Activated T-helper 2 cell treated with anti-CD3 and anti-CD28 coated beads, Interferon-gamma antibody, Interleukin-2, Interleukin-4, amounts not matched to agents 10 μg/mL and 5 μg/mL and 100 μg/mL, durations not matched to agents 14 hours and 24 hours and 36 hours (primary cell): ENCODE measurements at regions not wholly inside any gene's neighbourhood (a gene's known extent, or its start where the extent isn't known, plus 50 kb on each side); places are given as distances from the start of the nearest gene placed in this dataset.
"Not testable (repeated sequence)": the region's sequence is repeated elsewhere in the genome, so short reads cannot be mapped to it uniquely, and the experiment has no call there.

Experiments used
- DNase-seq: peaks from one replicate; pipeline ENCODE4 v3.0.0; 2021; ENCODE audit warnings: low spot score
- H3K27ac Mint-ChIP-seq: one replicate; pipeline ENCODE4 v1.8.0; 2021; ENCODE audit warnings: mixed read lengths
- H3K27me3 Mint-ChIP-seq: one replicate; pipeline ENCODE4 v1.8.0; 2021; ENCODE audit warnings: low read depth, mixed read lengths
- H3K36me3 Mint-ChIP-seq: one replicate; pipeline ENCODE4 v1.8.0; 2021; ENCODE audit warnings: low read depth, mixed read lengths
- H3K4me1 Mint-ChIP-seq: one replicate; pipeline ENCODE4 v1.8.0; 2021; ENCODE audit warnings: low read depth, mixed read lengths
- H3K4me3 Mint-ChIP-seq: one replicate; pipeline ENCODE4 v1.8.0; 2021; ENCODE audit warnings: low read depth, mild to moderate bottlenecking, moderate library complexity, mixed read lengths
- H3K9me3 Mint-ChIP-seq: one replicate; pipeline ENCODE4 v1.8.0; 2021; ENCODE audit warnings: mixed read lengths
- intact Hi-C: fragments of 100-400 bp; cut with micrococcal nuclease; formaldehyde crosslinking; loops from one replicate; pipeline ENCODE4 v1.15.1; 2023

GRCh38 chr5:173677125-173677672 lies 60.7 kb upstream of the BOD1 start:
- no peaks in the 10 kb centered on the region for H3K27me3 Mint-ChIP-seq
- no peak overlapping the region for H3K27ac Mint-ChIP-seq
- H3K4me1 Mint-ChIP-seq: peaks cover 2% of the 10 kb centered on the region

GRCh38 chr5:173679909-173680630 lies 63.6 kb upstream of the BOD1 start:
- Mint-ChIP-seq H3K36me3 (no peaks in the 10 kb centered on the region), H3K4me3 (no peak overlapping the region), H3K9me3 (no peaks in the 10 kb centered on the region), H3K27ac (no peak overlapping the region), H3K27me3 (no peaks in the 10 kb centered on the region), H3K4me1 (peaks cover 2% of the 10 kb centered on the region)
- intact Hi-C loops: no loop called here
- no peak for DNase-seq

More at GRCh38 chr5:173677125-173677672, 60.7 kb upstream of the BOD1 start:
- H3K4me3 Mint-ChIP-seq: no peak overlapping the region
- H3K36me3 Mint-ChIP-seq: no peaks in the 10 kb centered on the region
- no peak for DNase-seq
- H3K9me3 Mint-ChIP-seq: no peaks in the 10 kb centered on the region
- intact Hi-C loops: no loop called here

- no peak overlapping the region for H3K27ac Mint-ChIP-seq
- H3K9me3 Mint-ChIP-seq: no peaks in the 10 kb centered on the region
- no peaks in the 10 kb centered on the region for H3K36me3 Mint-ChIP-seq
- no peak for DNase-seq
- H3K4me1 Mint-ChIP-seq: peaks cover 2% of the 10 kb centered on the region
- no peak overlapping the region for H3K4me3 Mint-ChIP-seq
- intact Hi-C loops: no loop called here
- H3K27me3 Mint-ChIP-seq: no peaks in the 10 kb centered on the region
Observed at GRCh38 chr5:173680660-173681242, 64.3 kb upstream of the BOD1 start.

GRCh38 chr5:173682313-173682712 lies 65.9 kb upstream of the BOD1 start:
- intact Hi-C loops: no loop called here

GRCh38 chr5:173684535-173684934 lies 68.1 kb upstream of the BOD1 start:
- H3K4me3 Mint-ChIP-seq, intact Hi-C loops, H3K36me3 Mint-ChIP-seq, H3K4me1 Mint-ChIP-seq, H3K27me3 Mint-ChIP-seq, H3K27ac Mint-ChIP-seq, H3K9me3 Mint-ChIP-seq, DNase-seq: not testable (repeated sequence)

More at GRCh38 chr5:173682313-173682712, 65.9 kb upstream of the BOD1 start:
- no peaks in the 10 kb centered on the region for H3K9me3 Mint-ChIP-seq
- H3K4me1 Mint-ChIP-seq: peaks cover 2% of the 10 kb centered on the region
- H3K36me3 Mint-ChIP-seq: no peaks in the 10 kb centered on the region
- DNase-seq: no peak
- no peak overlapping the region for H3K4me3 Mint-ChIP-seq
- no peak overlapping the region for H3K27ac Mint-ChIP-seq
- H3K27me3 Mint-ChIP-seq: no peaks in the 10 kb centered on the region

GRCh38 chr5:173686950-173687349 lies 70.5 kb upstream of the BOD1 start:
- Mint-ChIP-seq H3K27ac (no peak overlapping the region), H3K9me3 (no peaks in the 10 kb centered on the region), H3K36me3 (no peaks in the 10 kb centered on the region), H3K27me3 (no peaks in the 10 kb centered on the region), H3K4me3 (no peak overlapping the region), H3K4me1 (peaks cover 1% of the 10 kb centered on the region)
- no peak for DNase-seq
- intact Hi-C loops: no loop called here

- no peak for DNase-seq
- intact Hi-C loops: no loop called here
- no peaks in the 10 kb centered on the region for H3K9me3 Mint-ChIP-seq
- no peak overlapping the region for H3K27ac Mint-ChIP-seq
- H3K27me3 Mint-ChIP-seq: no peaks in the 10 kb centered on the region
- H3K36me3 Mint-ChIP-seq: no peaks in the 10 kb centered on the region
- H3K4me3 Mint-ChIP-seq: no peak overlapping the region
- H3K4me1 Mint-ChIP-seq: no peaks in the 10 kb centered on the region
Observed at GRCh38 chr5:173688703-173689102, 72.3 kb upstream of the BOD1 start.

- Mint-ChIP-seq H3K4me1 (no peaks in the 10 kb centered on the region), H3K4me3 (no peak overlapping the region), H3K9me3 (no peaks in the 10 kb centered on the region), H3K27me3 (no peaks in the 10 kb centered on the region), H3K36me3 (no peaks in the 10 kb centered on the region), H3K27ac (no peak overlapping the region)
- intact Hi-C loops: no loop called here
- DNase-seq: no peak
Observed at GRCh38 chr5:173689171-173689736, 72.8 kb upstream of the BOD1 start.

- intact Hi-C loops: no loop called here
- no peak overlapping the region for H3K27ac Mint-ChIP-seq
- H3K27me3 Mint-ChIP-seq: no peaks in the 10 kb centered on the region
- no peaks in the 10 kb centered on the region for H3K9me3 Mint-ChIP-seq
- DNase-seq: no peak
- H3K4me1 Mint-ChIP-seq: no peaks in the 10 kb centered on the region
- no peaks in the 10 kb centered on the region for H3K36me3 Mint-ChIP-seq
- H3K4me3 Mint-ChIP-seq: no peak overlapping the region
Observed at GRCh38 chr5:173689737-173690360, 73.4 kb upstream of the BOD1 start.

GRCh38 chr5:173691931-173692330 lies 75.5 kb upstream of the BOD1 start:
- no peaks in the 10 kb centered on the region for H3K4me1 Mint-ChIP-seq
- no peak overlapping the region for H3K27ac Mint-ChIP-seq
- no peak overlapping the region for H3K4me3 Mint-ChIP-seq
- no peaks in the 10 kb centered on the region for H3K36me3 Mint-ChIP-seq
- intact Hi-C loops: no loop called here
- DNase-seq: no peak
- H3K27me3 Mint-ChIP-seq: no peaks in the 10 kb centered on the region
- H3K9me3 Mint-ChIP-seq: no peaks in the 10 kb centered on the region

GRCh38 chr5:173693670-173694069 lies 77.2 kb upstream of the BOD1 start:
- Mint-ChIP-seq H3K27ac (no peak overlapping the region), H3K9me3 (no peaks in the 10 kb centered on the region)

GRCh38 chr5:173696216-173696615 lies 79.8 kb upstream of the BOD1 start:
- intact Hi-C loops: no loop called here
- H3K9me3 Mint-ChIP-seq: no peaks in the 10 kb centered on the region
- no peaks in the 10 kb centered on the region for H3K36me3 Mint-ChIP-seq
- DNase-seq: no peak
- H3K4me1 Mint-ChIP-seq: no peaks in the 10 kb centered on the region
- H3K4me3 Mint-ChIP-seq: no peak overlapping the region
- no peak overlapping the region for H3K27ac Mint-ChIP-seq
- H3K27me3 Mint-ChIP-seq: no peaks in the 10 kb centered on the region

More at GRCh38 chr5:173693670-173694069, 77.2 kb upstream of the BOD1 start:
- DNase-seq: no peak
- H3K36me3 Mint-ChIP-seq: no peaks in the 10 kb centered on the region
- H3K27me3 Mint-ChIP-seq: no peaks in the 10 kb centered on the region
- no peaks in the 10 kb centered on the region for H3K4me1 Mint-ChIP-seq
- no peak overlapping the region for H3K4me3 Mint-ChIP-seq
- intact Hi-C loops: no loop called here
